ENCODE measurements at regions not wholly inside any gene's neighbourhood (a gene's known extent, or its start where the extent isn't known, plus 50 kb on each side); places are given as distances from the start of the nearest gene placed in this dataset.
"Not testable (repeated sequence)": the region's sequence is repeated elsewhere in the genome, so short reads cannot be mapped to it uniquely, and the experiment has no call there.

GRCh38 chr6:151154418-151154817 lies 85.3 kb upstream of the AKAP12 start:
- DNase-seq: no peak

- DNase-seq: no peak
These were observed 84.7 kb upstream of the AKAP12 start for GRCh38 chr6:151155095-151155494.

- peak; percentile 89 for DNase-seq
These were observed 78.6 kb upstream of the AKAP12 start for GRCh38 chr6:151160929-151161757.

GRCh38 chr6:151164383-151164782 lies 75.4 kb upstream of the AKAP12 start:
- DNase-seq: no peak

GRCh38 chr6:151166180-151166579 lies 73.6 kb upstream of the AKAP12 start:
- DNase-seq: no peak

- no peak for DNase-seq
These were observed 72.7 kb upstream of the AKAP12 start for GRCh38 chr6:151167034-151167433.

- no peak for DNase-seq
These were observed 69.0 kb upstream of the AKAP12 start for GRCh38 chr6:151170622-151171246.

- DNase-seq: no peak
These were observed 67.0 kb upstream of the AKAP12 start for GRCh38 chr6:151172751-151173150.

- DNase-seq: no peak
These were observed 63.9 kb upstream of the AKAP12 start for GRCh38 chr6:151175662-151176445.

GRCh38 chr6:151176911-151177770 lies 62.6 kb upstream of the AKAP12 start:
- no peak for DNase-seq

GRCh38 chr6:151178373-151178772 lies 61.4 kb upstream of the AKAP12 start:
- no peak for DNase-seq

GRCh38 chr6:151179321-151179720 lies 60.4 kb upstream of the AKAP12 start:
- DNase-seq: no peak

- DNase-seq: no peak
These were observed 59.3 kb upstream of the AKAP12 start for GRCh38 chr6:151180330-151181048.

GRCh38 chr6:151181706-151182363 lies 57.9 kb upstream of the AKAP12 start:
- peak; percentile 24 for DNase-seq

- not testable (repeated sequence) for DNase-seq
These were observed 56.8 kb upstream of the AKAP12 start for GRCh38 chr6:151182958-151183357.

GRCh38 chr6:151185148-151185547 lies 54.6 kb upstream of the AKAP12 start:
- no peak for DNase-seq

GRCh38 chr6:151186306-151186705 lies 53.5 kb upstream of the AKAP12 start:
- no peak for DNase-seq

GRCh38 chr6:151186804-151187330 lies 52.9 kb upstream of the AKAP12 start:
- DNase-seq: no peak
